ENCODE measurements at regions not wholly inside any gene's neighbourhood (a gene's known extent, or its start where the extent isn't known, plus 50 kb on each side); places are given as distances from the start of the nearest gene placed in this dataset.

- no peak for DNase-seq
These were observed 320.5 kb upstream of the TNRC6C start for GRCh38 chr17:77637818-77638575.

GRCh38 chr17:77640252-77640651, 318.3 kb upstream of the TNRC6C start:
- no peak for DNase-seq

GRCh38 chr17:77640916-77641605, 317.4 kb upstream of the TNRC6C start:
- no peak for DNase-seq

GRCh38 chr17:77641718-77642117, 316.8 kb upstream of the TNRC6C start:
- DNase-seq: no peak

- no peak for DNase-seq
These were observed 314.1 kb upstream of the TNRC6C start for GRCh38 chr17:77644181-77645071.

GRCh38 chr17:77645072-77646045, 313.1 kb upstream of the TNRC6C start:
- peak; percentile 43 for DNase-seq

- DNase-seq: no peak
These were observed 312.5 kb upstream of the TNRC6C start for GRCh38 chr17:77646046-77646430.

GRCh38 chr17:77647531-77647930, 311.0 kb upstream of the TNRC6C start:
- DNase-seq: no peak

- peak; percentile 10 for DNase-seq
These were observed 308.7 kb upstream of the TNRC6C start for GRCh38 chr17:77649717-77650211.

GRCh38 chr17:77651988-77652387, 306.5 kb upstream of the TNRC6C start:
- no peak for DNase-seq

GRCh38 chr17:77654296-77654695, 304.2 kb upstream of the TNRC6C start:
- no peak for DNase-seq

- no peak for DNase-seq
These were observed 303.7 kb upstream of the TNRC6C start for GRCh38 chr17:77654850-77655249.

- DNase-seq: no peak
These were observed 302.4 kb upstream of the TNRC6C start for GRCh38 chr17:77656054-77656453.

GRCh38 chr17:77657839-77658238, 300.7 kb upstream of the TNRC6C start:
- DNase-seq: no peak

GRCh38 chr17:77660524-77660923, 298.0 kb upstream of the TNRC6C start:
- no peak for DNase-seq

GRCh38 chr17:77662833-77663232, 295.7 kb upstream of the TNRC6C start:
- DNase-seq: no peak

GRCh38 chr17:77664097-77664729, 294.3 kb upstream of the TNRC6C start:
- no peak for DNase-seq

- no peak for DNase-seq
These were observed 292.7 kb upstream of the TNRC6C start for GRCh38 chr17:77665833-77666232.

GRCh38 chr17:77666462-77666861, 292.0 kb upstream of the TNRC6C start:
- no peak for DNase-seq

GRCh38 chr17:77666881-77667395, 291.6 kb upstream of the TNRC6C start:
- no peak for DNase-seq

GRCh38 chr17:77667478-77667877, 291.0 kb upstream of the TNRC6C start:
- DNase-seq: no peak

Measured in fibroblast of skin of right quadriceps (primary cell).